Renal cortex interstitium (tissue), 11 donors: ENCODE measurements at regions not wholly inside any gene's neighbourhood (a gene's known extent, or its start where the extent isn't known, plus 50 kb on each side); places are given as distances from the start of the nearest gene placed in this dataset.
A peak's percentile ranks its signal among the peaks of the same experiment; 100 is the strongest.
"Not testable (repeated sequence)": the region's sequence is repeated elsewhere in the genome, so short reads cannot be mapped to it uniquely, and the experiment has no call there.

Experiments used
- DNase-seq, 11 donors: peaks; one replicate each; pipeline ENCODE4 v3.0.0-alpha.2; 2013; ENCODE audit warnings: low read depth in 9 of 11, low spot score in 4 of 11; ENCODE audit errors: extremely low read depth in 1 of 11

DNA sequence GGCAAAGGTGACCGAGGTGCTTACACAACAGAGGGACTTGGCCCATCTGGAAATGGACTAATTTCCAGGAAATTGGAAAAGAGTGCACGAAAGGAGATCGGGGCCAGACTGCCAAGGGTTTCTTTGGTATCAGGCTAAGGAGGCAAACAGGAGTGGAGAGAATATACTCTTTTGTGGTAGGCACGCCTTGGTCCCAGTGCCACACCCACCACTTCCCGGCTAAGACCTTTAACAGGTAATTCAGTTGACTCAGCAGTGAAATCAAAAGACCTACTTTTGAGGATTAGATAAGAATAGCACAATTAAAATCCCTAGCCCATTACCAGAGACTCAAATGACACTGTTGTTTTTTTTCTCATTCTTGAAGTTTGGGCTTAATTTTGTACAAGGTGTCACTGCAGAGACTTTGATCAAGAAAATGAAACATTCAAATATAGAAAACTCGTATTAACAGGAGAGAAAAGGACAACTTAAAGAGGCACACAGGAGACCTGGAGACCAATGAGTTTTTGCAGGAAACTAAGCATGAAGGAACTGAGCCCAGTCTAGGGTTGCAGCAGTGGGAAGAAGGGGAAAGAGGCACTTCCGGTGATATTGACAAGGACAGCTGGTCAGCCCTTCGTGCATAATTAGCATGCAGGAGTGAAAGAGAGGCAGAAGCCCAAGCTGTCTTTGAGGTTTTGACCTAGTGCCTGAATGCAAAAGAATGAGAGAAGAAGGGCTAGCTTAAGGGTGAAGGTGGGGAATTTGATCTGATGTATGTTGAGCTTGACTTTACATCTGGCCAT lies 265.5 kb upstream of the CCL2 start:
- DNase-seq = no peak

DNA sequence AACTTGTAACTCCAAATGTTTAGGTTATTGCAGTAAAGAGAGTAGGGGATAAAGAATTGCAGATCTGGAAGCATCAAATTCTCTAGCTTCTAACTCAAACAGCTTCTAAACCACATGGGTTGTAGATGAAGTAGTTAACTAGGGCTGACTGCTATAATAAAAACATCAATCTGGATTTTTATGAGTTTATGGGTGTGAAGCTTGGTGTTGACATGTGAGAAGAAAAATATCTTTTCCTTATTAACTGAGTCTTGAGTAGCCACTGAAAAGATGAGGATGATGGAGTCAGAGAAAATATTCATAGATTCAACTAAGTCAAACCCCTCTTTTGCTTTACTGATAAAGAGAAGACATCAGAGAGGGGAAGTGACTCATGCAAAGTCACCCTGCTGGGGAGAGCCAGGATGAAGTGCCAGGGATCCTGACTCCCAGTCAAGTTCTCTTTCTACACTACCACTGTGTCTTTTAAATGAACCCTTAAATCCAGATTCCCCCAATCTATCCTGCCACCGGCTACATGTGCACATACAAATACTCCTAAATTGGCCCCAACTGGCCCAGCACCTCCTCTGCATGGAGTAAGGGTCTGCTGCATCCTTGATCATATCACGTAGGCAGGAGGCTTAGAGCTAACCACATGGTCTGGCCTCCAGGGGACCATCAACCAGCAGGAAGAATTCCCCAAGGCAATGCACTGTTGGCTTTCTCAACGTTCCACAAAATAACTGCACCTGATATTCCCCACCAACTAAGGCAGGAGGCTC lies 264.0 kb upstream of the CCL2 start:
- DNase-seq = no peak

DNA sequence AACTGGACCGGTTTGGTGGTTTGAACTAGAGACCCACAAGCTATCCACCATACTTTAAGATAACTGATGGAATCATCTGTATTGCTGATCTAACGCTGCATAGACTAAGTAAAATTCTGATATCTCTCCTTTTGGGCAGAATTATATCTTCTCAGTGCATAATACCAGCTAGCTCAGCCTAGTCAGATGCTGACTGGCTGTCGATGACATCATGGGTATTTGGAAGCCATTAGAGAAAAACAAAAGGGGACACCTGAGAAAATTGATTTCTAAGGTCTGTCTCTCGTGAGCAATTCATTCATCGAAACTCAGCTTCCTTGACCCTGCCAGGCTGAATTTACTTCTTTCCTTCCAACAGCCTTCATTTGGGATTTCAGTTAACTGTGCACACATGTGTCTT lies 263.0 kb upstream of the CCL2 start:
- DNase-seq = no peak

DNA sequence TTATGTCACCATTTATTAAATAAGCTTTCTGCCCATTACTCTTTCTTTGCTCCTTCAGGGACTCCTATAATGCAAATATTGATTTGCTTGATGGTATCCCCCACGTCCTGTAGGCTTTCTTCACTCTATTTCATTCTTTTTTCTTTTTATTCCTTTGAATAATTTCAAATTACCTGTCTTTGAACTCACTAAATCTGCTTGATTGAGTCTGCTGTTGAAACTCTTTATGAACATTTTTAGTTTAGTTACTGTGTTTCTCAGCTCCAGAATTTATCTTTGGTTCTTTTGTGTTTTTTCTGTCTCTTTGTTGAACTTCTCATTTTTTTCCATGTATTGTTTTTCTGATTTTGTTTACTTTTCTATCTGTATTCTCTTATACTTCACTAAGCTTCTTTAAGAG lies 254.4 kb upstream of the CCL2 start:
- DNase-seq = no peak

DNA sequence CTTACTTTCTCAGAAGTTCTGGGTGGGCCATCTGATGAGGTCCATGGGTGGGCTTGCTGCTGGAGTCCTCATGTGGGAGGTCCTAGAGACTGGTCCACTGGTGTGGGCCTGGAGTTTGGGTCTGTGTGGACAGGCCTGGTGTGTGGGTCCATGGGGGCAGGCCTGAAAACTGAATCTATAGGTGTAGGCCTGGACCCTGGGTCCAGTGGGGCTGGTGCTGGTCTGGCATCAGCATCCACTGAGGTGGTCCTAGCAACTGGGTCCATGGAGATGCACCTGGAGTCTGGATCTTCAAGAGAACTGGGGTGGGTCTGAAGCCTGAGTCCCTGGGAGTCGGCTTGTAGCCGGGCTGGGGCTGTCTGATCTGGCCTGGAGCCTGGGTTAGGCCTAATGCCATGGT lies 253.8 kb upstream of the CCL2 start:
- DNase-seq = no peak

DNA sequence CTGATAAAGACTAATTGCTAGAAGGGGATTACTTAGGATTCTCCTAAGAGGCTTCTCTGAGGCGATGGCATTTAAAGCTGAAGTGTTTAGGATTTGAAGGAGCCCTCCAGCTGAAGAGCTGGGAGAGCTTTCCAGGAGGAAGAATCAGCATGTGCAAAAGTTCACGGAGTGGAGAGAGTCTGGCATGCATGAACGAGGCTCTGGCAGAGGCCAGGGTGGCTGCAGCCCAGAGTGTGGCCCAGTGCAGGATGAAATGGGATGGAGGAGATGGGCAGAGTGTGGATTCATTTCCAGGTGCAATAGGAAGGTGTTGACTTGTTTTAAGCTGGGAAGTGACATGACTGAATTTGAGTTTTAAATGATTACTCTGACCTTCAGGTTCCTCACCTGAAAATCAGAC lies 249.0 kb upstream of the CCL2 start:
- no peak for DNase-seq

DNA sequence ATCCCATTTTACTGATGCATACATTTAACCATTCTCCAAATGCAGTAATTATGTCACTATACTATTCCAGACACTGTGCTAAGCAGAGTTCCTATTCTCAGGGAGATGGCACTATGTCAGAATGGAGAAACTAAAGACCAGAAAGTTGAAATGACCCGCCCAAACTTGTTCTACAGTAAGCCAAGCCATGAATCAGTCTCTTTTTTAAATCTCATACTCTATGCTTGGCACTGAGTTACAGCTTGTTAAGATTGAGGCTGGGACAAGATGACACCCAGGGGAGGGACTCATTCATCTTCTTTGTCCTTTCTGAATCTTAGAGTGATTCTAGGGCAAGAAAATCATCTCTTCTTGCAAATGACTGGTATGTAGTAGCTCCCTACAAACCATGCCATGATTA lies 247.0 kb upstream of the CCL2 start:
- DNase-seq = no peak

DNA sequence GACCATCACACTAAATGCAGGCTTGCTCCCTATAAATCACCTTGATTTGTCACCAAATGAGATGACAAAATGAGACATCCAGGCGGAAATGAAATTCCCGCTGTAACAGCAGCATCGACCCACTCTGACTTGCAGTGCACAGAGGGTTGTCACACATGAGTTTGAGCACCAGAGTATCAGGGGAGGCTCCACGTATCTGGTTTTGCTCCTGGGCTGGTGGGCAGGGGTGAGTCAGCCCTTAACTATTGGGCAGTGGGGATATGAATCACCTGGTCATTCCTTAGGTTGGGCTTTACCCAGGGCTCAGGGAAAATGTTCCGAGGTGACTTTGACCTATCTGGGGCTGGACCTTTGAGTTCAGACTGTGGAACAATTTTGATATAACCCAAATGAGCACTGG lies 245.2 kb upstream of the CCL2 start:
- no peak for DNase-seq

DNA sequence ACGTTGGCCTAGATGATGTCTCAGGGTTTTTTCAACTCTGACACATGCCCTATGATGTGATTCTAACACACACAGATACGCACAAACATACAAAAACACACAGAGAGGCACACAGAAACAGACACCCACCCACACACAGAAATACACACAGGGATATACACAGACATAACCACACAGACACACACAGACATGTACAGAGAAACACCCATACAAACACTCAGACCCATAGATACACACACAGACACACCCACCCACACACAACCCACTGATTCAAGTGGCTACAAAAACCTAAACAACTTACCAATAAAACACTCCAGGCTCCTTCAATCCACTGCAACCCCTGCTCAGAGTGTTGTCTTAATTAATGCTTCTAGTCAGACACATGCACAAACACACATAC lies 244.6 kb upstream of the CCL2 start:
- DNase-seq = no peak

DNA sequence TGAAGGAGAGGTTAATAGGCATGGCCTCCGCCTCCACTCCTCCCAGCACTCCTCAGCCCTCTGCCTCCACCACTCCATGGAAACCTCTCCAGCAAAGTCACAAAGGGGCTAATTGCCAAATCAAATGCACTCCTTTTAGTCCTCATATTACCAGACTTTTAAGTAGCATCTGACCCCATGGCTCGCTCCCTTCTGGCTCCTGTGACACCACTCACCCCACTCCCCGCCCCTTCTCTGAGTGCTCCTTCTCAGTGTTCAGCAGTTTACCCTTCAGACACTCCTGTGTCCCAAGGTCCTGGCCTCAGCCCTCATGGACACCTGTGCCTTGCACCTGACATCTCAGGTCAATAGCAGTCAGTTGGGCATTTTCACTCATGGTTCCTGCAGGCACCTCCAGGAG lies 243.5 kb upstream of the CCL2 start:
- DNase-seq = no peak

DNA sequence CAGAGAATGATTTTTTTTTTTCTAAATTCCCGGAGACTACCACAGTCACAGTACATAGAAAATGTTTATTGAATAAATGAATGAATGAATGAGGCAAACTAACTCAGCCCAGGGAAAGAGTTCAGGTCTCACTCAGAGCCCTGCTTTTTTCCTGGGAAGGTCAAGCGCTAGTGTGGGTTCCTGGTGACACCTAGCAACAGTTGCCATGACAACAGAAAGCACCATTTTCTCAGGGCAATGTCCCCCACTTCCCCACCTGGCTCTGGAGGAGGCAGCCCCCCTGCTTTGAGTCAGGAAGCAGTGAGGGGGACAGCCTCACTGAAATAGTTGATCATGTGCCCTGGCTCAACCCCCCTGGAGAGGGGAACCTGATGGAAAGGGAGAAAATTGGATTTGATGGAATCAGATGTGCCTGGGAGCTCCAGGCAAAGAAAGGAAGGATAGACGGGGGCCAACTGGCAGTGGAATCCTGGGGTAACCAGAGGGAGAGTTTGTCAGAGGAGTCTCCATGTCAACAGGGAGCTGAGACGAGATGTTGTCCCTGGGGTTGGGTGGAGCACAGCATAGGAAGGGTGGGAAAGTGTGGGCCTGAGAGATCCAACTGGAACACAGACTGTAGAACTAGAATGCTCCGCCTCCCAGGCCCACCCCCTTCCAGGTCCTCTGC lies 242.2 kb upstream of the CCL2 start:
- DNase-seq = no peak

DNA sequence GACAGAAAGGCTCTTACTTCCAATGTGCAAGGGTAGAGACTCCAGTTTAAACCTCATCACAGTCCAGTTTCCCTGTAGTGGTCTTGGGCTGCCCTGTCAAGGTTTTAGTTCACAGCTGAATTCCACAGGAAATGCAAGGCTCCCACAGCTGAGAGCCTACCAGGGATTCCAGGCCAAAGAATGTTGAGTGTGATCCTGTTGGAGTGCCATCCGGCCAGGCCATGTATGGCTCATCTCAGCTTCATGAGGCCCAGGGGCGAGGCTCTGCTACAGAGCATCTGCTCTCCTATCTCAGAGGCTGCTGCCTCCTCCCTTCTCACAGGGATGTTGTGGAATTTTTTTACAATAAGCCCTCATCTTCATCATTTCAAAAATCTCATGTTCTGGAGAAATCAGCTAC lies 239.8 kb upstream of the CCL2 start:
- no peak for DNase-seq

DNA sequence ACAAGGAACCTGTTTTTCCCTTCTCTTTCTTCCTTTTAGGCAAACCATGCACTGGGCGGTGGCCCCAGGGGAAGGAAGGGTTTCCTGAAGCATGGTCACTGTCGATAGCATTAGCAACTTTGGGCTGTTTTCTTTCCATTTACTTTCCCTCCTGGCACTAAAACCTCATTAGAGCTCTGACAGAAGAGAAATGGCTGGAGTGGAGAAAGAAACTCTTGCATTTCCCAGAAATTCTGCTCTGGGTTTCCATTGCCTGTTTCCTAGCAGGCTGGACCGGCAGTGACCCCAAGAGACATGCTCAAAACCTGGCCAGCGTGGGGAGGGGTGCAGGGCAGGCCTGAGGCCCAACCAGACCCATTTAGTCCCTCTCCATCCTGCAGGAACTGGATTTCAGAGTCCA lies 230.7 kb upstream of the CCL2 start:
- DNase-seq = no peak

DNA sequence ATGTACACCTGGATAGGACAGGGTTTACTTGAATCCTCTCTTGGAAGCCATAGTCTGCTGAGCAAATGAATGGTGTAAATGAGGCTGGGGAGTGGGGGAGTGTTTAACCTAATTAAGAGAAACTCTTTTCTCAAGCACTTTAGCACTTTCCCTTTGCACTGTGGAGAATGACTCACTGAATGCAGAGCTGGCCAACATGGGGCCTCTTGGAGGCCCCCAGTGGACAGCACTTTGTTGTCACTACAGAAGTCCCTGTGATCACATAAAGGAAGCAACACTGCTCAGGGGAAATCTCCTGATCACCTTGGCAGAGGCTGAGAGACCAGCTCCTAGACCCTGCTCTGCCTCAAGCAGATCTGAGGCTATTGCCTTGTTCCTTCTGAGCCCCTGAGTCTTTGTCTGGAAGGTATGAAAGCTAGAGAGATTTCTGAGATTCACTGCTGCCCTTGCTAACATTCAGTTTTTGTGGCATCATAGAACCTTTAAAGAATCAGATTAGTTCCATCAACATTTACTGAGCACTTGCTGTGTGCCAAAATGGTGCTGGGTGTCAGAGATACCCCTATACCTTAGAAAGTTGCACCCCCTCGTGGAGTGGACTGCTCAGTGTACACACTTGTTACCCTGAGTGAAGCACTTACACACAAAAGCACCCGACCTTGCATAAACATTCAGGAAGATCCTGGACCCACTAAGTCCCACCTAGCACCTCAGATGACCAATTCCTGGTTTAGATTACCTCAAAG lies 230.1 kb upstream of the CCL2 start:
- DNase-seq = no peak

DNA sequence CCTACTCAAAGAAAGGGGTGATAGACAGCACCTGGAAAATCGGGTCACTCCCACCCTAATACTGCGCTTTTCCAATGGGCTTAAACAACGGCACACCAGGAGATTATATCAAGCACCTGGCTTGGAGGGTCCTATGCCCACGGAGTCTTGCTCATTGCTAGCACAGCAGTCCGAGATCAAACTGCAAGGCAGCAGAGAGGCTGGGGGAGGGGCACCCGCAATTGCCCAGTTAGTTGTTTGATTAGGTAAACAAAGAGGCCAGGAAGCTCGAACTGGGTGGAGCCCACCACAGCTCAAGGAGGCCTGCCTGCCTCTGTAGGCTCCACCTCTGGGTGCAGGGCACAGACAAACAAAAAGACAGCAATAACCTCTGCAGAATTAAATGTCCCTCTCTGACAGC lies 224.5 kb upstream of the CCL2 start:
- not testable (repeated sequence) for DNase-seq

DNA sequence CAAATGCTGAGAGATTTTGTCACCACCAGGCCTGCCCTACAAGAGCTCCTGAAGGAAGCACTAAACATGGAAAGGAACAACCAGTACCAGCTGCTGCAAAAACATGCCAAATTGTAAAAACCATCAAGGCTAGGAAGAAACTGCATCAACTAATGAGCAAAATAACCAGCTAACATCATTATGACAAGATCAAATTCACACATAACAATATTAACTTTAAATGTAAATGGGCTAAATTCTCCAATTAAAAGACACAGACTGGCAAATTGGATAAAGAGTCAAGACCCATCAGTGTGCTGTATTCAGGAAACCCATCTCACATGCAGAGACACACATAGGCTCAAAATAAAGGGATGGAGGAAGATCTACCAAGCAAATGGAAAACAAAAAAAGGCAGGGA lies 222.8 kb upstream of the CCL2 start:
- DNase-seq = not testable (repeated sequence)

DNA sequence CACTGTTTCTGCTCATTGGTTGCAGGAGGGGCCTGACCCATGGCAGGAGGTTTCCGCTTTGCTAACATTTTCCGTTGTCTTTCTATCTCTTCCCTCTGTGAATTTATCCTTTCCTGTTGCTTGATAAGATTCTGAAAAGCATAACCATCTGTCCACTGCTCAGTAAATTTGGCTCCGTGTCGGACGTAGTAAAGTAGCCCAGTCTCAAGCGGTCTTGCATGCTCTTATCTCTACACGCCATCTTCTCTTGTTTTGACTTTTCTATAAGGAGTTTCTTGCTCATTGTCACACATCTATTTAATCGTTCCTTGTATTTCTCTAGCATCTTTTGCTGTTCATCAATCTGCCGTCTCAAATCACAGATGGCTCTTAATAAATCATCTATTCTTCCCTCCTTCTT lies 216.3 kb upstream of the CCL2 start:
- DNase-seq = not testable (repeated sequence)

DNA sequence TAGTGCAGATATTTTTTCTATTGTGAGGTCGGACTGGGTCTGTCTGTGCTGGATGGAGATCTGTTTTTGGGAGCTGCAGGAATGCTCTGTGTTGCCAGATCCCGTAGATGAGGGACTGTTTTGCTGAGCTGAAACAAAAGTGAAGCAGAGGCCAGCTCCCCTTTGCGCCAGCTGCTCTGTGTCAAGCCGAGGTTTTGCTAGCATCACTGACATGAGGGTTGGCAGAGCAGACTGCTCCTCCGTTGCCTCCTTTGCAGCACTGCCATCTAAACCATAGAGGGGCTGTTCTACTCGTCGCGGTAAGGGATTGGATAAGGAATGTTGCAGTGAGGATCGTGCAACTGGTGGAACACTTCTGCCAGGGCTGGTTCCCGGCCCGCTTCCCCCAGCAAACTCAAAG lies 215.9 kb upstream of the CCL2 start:
- DNase-seq = not testable (repeated sequence)

DNA sequence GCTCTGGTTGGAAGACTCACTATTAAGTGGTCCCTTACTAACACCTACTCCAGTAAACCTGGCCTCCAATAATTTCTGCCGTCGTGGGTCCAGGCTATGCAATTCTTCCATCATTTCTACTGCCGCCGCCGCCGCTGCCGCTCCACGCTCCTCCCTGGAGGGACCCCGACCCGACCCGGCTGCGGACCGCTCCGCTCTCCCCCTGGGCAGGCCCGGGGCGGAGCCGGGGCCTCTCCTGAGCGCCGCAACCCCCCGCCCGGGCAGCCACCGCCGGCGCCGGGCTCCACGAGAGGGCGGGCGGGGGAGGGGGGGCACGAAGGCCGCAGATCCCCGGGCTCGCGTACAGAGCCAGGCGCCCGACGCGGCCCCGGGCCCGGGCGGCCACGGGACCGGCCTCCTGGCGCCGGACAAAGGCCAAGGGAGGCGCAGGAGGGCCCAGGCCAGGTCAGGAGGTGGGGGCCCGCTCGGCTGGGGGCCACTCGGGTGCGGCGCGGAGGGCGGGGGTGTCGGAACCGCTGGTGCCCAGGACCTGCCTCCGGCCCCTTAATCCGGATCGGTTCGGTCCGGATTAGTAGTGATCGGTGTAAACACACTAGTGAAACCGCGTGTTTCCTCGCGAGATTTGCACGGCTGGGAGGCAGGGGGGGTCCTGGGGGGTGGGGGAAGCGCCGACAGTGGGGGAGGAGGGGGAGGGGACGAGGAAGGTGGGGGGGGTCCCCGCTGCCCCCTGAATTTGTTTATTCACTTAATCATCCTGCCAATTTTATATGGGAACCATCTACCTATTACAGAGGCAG lies 215.1 kb upstream of the CCL2 start:
- peak in 1 of 11 donors; percentile 1 for DNase-seq
